Ishikawa (cell line): ENCODE measurements at regions not wholly inside any gene's neighbourhood (a gene's known extent, or its start where the extent isn't known, plus 50 kb on each side); places are given as distances from the start of the nearest gene placed in this dataset.

Experiments used
- CREB1 ChIP-seq: IDR thresholded peaks from 2 replicates; pipeline ENCODE4 v1.6.1; 2012; ENCODE audit warnings: low read depth
- EP300 ChIP-seq: IDR thresholded peaks from 2 replicates; pipeline ENCODE4 v1.6.1; 2012; ENCODE audit warnings: borderline replicate concordance
- RAD21 ChIP-seq: IDR thresholded peaks from 2 replicates; pipeline ENCODE4 v1.6.1; 2012; ENCODE audit warnings: low read depth
- REST ChIP-seq: IDR thresholded peaks from 2 replicates; pipeline ENCODE4 v1.6.1; 2012; ENCODE audit warnings: low read depth, mild to moderate bottlenecking
- TAF1 ChIP-seq: IDR thresholded peaks from 2 replicates; pipeline ENCODE4 v1.6.1; 2012; ENCODE audit warnings: low read depth, mild to moderate bottlenecking
- TEAD4 ChIP-seq: IDR thresholded peaks from 2 replicates; pipeline ENCODE4 v1.6.1; 2012
- USF1 ChIP-seq: IDR thresholded peaks from 2 replicates; pipeline ENCODE4 v1.6.1; 2012
- YY1 ChIP-seq: IDR thresholded peaks from 2 replicates; pipeline ENCODE4 v1.6.1; 2012; ENCODE audit warnings: low read depth
- TF ChIP-seq, protein P1 (sequence below): IDR thresholded peaks from 2 replicates; pipeline ENCODE4 v1.6.1; 2012

DNA sequence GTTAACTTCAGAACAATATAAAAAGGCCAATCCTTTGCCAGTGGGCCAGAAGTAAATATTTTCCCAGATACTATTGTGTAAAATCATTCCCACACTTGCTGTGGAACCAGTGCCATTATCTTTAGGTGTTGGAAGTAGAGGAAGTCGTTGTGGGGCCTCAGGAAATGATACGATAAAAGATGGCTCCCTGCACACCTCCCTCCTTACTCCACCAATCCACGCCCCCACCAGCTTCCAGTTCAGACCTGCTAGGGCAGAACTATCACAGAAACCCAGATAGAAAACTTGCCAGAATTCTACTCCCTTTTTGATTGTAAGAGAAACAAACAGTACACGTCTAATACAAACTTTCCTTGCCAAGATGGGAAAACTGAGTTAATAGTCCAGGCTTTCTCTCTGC, 173.0 kb upstream of the FMN2 start:
- no peak for TF ChIP-seq EP300
- TF ChIP-seq REST = no peak
- no peak for TF ChIP-seq USF1
- no peak for TF ChIP-seq TEAD4
- no peak for TF ChIP-seq CREB1
- no peak for TF ChIP-seq TAF1
- no peak for TF ChIP-seq YY1
- TF ChIP-seq, protein P1, sequence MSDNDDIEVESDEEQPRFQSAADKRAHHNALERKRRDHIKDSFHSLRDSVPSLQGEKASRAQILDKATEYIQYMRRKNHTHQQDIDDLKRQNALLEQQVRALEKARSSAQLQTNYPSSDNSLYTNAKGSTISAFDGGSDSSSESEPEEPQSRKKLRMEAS = no peak
- TF ChIP-seq RAD21 = no peak
